NCI-H128 (cell line): ENCODE measurements at regions not wholly inside any gene's neighbourhood (a gene's known extent, or its start where the extent isn't known, plus 50 kb on each side); places are given as distances from the start of the nearest gene placed in this dataset.

Experiments used
- DNase-seq: peaks from one replicate; lab custom pipeline; 2025; ENCODE audit not compliant: unreplicated experiment; lab: John Stamatoyannopoulos, UW

- no peak for DNase-seq
Measured at GRCh38 chr13:99862244-99862643, 109.3 kb downstream of the ZIC5 start.

- no peak for DNase-seq
Measured at GRCh38 chr13:99861771-99862170, 109.8 kb downstream of the ZIC5 start.

GRCh38 chr13:99860745-99861144 lies 110.8 kb downstream of the ZIC5 start:
- no peak for DNase-seq

GRCh38 chr13:99859178-99860177 lies 112.1 kb downstream of the ZIC5 start:
- no peak for DNase-seq

- no peak for DNase-seq
Measured at GRCh38 chr13:99857738-99858137, 113.8 kb downstream of the ZIC5 start.

GRCh38 chr13:99855526-99856420 lies 115.8 kb downstream of the ZIC5 start:
- DNase-seq: no peak

GRCh38 chr13:99854366-99854765 lies 117.2 kb downstream of the ZIC5 start:
- no peak for DNase-seq

- DNase-seq: no peak
Measured at GRCh38 chr13:99847318-99847750, 124.2 kb downstream of the ZIC5 start.

GRCh38 chr13:99845161-99845874 lies 126.2 kb downstream of the ZIC5 start:
- DNase-seq: no peak

GRCh38 chr13:99844421-99844820 lies 127.1 kb downstream of the ZIC5 start:
- no peak for DNase-seq

GRCh38 chr13:99843872-99844271 lies 127.7 kb downstream of the ZIC5 start:
- no peak for DNase-seq

- DNase-seq: no peak
Measured at GRCh38 chr13:99842405-99842804, 129.2 kb downstream of the ZIC5 start.

- DNase-seq: no peak
Measured at GRCh38 chr13:99836291-99836690, 135.3 kb downstream of the ZIC5 start.

GRCh38 chr13:99835442-99835841 lies 136.1 kb downstream of the ZIC5 start:
- no peak for DNase-seq

GRCh38 chr13:99834246-99834645 lies 137.3 kb downstream of the ZIC5 start:
- no peak for DNase-seq

GRCh38 chr13:99832347-99832746 lies 139.2 kb downstream of the ZIC5 start:
- no peak for DNase-seq

GRCh38 chr13:99830931-99831330 lies 140.6 kb downstream of the ZIC5 start:
- DNase-seq: no peak

GRCh38 chr13:99829593-99830239 lies 141.9 kb downstream of the ZIC5 start:
- no peak for DNase-seq

- DNase-seq: no peak
Measured at GRCh38 chr13:99829161-99829560, 142.4 kb downstream of the ZIC5 start.

GRCh38 chr13:99828735-99829134 lies 142.8 kb downstream of the ZIC5 start:
- DNase-seq: no peak
